Chondrocyte (in vitro differentiated cells): ENCODE measurements at regions not wholly inside any gene's neighbourhood (a gene's known extent, or its start where the extent isn't known, plus 50 kb on each side); places are given as distances from the start of the nearest gene placed in this dataset.
A peak's percentile ranks its signal among the peaks of the same experiment; 100 is the strongest.

ENCODE experiments used
- DNase-seq: peaks from one replicate; pipeline ENCODE4 v3.0.0; 2021; ENCODE audit warnings: mixed read lengths, low spot score
- H3K27ac Mint-ChIP-seq: one replicate; pipeline ENCODE4 v1.8.0; 2021; ENCODE audit warnings: mild to moderate bottlenecking, moderate library complexity, mixed read lengths; ENCODE audit not compliant: unreplicated experiment
- H3K27me3 Mint-ChIP-seq: 2 replicates; pipeline ENCODE4 v1.8.0; 2021; ENCODE audit warnings: low read depth, mixed read lengths
- H3K36me3 Mint-ChIP-seq: 2 replicates; pipeline ENCODE4 v1.8.0; 2021; ENCODE audit warnings: low read depth, mixed read lengths
- H3K4me1 Mint-ChIP-seq: 2 replicates; pipeline ENCODE4 v1.8.0; 2021; ENCODE audit warnings: low read depth, mild to moderate bottlenecking, mixed read lengths
- H3K4me3 Mint-ChIP-seq: one replicate; pipeline ENCODE4 v1.8.0; 2021; ENCODE audit warnings: mild to moderate bottlenecking, moderate library complexity, mixed read lengths; ENCODE audit not compliant: unreplicated experiment
- H3K9me3 Mint-ChIP-seq: 2 replicates; pipeline ENCODE4 v1.8.0; 2021; ENCODE audit warnings: low read depth, mixed read lengths
- TF ChIP-seq, protein P1 (sequence below): fragments of 200-600 bp; sonication (generic); IDR thresholded peaks from 2 replicates; pipeline ENCODE4 v1.5.0; 2021; ENCODE audit warnings: antibody characterized with exemption, mild to moderate bottlenecking, moderate library complexity

DNA sequence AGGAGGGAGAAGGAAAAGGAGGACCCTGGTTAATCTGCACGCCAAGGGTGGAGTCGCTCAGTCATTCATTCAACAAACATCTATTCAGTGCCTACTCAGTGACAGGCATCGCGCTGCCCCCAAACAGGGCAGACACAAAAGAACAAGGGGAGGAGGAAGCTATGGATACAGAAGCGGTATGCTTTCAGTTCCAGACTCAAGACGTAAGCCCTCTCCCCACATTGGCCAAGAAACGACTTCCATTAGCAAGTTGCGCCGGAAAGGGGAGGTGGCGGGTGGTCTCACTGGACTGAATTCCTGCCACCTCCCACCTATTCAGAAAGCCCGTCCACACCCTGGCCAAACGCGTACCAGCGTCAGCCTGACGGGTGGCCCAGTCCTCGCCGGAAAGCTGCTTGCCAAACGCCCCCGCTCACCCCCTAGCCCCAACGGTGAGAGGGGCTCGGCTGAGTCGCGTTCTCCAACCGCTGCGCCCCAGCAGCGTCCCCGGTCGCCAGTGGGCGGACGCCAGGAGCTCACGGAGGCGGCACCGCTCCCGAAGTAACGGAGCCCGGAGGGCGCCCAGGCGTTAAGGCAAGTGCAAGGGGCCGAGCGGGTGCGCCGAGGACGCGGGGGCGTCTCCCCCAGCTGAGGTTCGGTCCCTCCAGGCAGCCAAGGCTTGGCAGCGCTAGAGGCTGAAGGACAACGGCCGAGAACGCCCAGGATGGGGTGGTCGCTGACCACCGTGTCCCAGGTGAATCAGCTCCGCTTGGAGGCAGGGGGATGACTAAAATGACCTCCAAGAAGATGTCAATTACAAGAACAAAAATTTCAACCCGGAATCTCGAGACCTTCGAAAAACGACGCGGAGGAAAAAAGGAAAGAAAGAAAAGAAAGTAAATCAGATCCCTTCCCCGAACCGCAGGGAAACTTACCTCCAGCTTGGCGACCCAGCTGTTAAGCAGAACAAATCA lies 470.7 kb downstream of the SOX9 start:
- no peak for DNase-seq

DNA sequence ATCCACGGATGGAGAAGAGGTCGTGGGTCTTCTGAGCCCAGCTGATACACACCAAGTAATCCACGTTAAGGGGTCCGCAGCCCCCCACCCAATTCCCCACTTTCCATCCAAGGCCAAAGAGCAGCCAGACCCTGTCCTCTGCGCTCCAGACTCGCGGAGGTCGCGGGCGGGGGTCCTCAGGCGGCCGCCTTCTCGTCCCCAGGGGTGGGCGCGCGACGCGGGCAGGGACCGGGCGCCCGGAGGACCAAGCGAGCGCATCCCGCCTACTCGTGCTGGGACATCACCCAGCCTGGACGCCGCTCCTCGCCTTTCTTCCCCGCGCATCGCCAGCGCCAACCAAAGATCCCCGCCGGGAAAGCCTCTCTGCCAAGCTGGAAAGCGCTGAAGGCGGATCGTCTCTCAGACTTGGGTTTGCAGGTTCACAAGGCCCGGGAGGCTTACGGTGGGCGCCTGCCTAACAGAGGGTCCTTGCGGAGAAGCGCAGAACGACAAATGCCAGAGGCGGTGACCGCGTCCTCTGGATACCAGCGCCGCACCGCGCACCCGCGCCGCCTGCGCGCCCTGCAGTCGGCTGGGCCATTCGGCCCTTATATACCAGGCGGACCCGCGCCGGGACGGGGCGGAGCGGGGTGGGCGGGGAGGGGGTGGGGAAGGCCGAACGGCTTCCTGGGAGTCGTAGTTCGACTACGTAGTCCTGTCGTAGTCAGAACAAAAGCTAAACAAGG lies 471.6 kb downstream of the SOX9 start:
- TF ChIP-seq, protein P1, sequence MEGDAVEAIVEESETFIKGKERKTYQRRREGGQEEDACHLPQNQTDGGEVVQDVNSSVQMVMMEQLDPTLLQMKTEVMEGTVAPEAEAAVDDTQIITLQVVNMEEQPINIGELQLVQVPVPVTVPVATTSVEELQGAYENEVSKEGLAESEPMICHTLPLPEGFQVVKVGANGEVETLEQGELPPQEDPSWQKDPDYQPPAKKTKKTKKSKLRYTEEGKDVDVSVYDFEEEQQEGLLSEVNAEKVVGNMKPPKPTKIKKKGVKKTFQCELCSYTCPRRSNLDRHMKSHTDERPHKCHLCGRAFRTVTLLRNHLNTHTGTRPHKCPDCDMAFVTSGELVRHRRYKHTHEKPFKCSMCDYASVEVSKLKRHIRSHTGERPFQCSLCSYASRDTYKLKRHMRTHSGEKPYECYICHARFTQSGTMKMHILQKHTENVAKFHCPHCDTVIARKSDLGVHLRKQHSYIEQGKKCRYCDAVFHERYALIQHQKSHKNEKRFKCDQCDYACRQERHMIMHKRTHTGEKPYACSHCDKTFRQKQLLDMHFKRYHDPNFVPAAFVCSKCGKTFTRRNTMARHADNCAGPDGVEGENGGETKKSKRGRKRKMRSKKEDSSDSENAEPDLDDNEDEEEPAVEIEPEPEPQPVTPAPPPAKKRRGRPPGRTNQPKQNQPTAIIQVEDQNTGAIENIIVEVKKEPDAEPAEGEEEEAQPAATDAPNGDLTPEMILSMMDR: peak; percentile 31
- Mint-ChIP-seq H3K27me3 (no peaks in the 10 kb centered on the region), H3K4me3 (peak overlapping the region; percentile 92), H3K9me3 (no peaks in the 10 kb centered on the region), H3K27ac (peak overlapping the region; percentile 91), H3K36me3 (no peaks in the 10 kb centered on the region), H3K4me1 (peaks cover 40% of the 10 kb centered on the region)
- DNase-seq: no peak

More for the DNA sequence above, 470.7 kb downstream of the SOX9 start:
- peak overlapping the region; percentile 92 for H3K4me3 Mint-ChIP-seq
- H3K9me3 Mint-ChIP-seq: no peaks in the 10 kb centered on the region
- H3K36me3 Mint-ChIP-seq: no peaks in the 10 kb centered on the region
- TF ChIP-seq, protein P1: no peak
- no peaks in the 10 kb centered on the region for H3K27me3 Mint-ChIP-seq
- H3K27ac Mint-ChIP-seq: peak overlapping the region; percentile 91
- peaks cover 48% of the 10 kb centered on the region for H3K4me1 Mint-ChIP-seq

DNA sequence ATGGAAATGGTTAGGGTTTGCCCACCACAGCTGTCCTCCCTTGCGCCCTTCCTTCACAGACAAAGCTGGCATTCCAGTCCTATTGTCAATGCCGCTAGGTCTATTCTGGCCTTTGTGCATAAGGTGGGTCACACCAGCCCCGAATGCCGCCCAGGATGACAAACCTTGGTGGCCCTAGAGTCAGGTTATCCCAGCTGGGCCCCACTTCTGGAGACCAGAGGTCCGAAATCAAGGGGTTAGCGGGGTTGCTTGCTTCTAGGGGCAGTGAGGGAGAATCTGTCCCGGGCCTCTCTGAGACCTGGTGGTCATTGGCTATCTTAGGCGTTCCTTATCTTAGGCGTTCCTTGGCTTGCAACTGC lies 472.1 kb downstream of the SOX9 start:
- Mint-ChIP-seq H3K4me3 (no peak overlapping the region), H3K4me1 (peaks cover 34% of the 10 kb centered on the region), H3K27ac (no peak overlapping the region), H3K27me3 (no peaks in the 10 kb centered on the region), H3K36me3 (no peaks in the 10 kb centered on the region), H3K9me3 (no peaks in the 10 kb centered on the region)
- TF ChIP-seq, protein P1: no peak
- DNase-seq: no peak

DNA sequence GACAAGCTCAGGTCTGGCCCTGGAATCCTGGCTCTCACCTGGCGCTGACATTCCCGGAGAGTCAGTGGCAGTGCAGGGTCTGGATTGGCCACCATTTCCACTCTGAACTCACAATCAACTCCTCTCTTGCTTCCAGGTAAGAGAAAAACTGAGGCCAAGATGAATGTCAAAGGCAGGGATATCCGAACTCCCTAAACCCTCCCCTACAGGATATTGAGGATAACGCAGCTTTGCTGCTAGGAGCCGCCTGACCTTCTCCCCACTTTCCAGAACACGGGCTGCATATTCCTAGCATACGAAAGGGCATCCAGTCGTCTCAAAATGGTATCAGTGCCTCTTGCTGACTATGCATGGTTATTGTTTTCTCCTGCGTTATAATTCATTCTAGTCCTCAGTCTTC lies 473.4 kb downstream of the SOX9 start:
- Mint-ChIP-seq H3K4me1 (peaks cover 34% of the 10 kb centered on the region), H3K27ac (no peak overlapping the region), H3K36me3 (no peaks in the 10 kb centered on the region), H3K9me3 (no peaks in the 10 kb centered on the region), H3K27me3 (no peaks in the 10 kb centered on the region), H3K4me3 (no peak overlapping the region)
- TF ChIP-seq, protein P1: no peak
- DNase-seq: no peak
